ENCODE measurements at regions not wholly inside any gene's neighbourhood (a gene's known extent, or its start where the extent isn't known, plus 50 kb on each side); places are given as distances from the start of the nearest gene placed in this dataset.

DNA sequence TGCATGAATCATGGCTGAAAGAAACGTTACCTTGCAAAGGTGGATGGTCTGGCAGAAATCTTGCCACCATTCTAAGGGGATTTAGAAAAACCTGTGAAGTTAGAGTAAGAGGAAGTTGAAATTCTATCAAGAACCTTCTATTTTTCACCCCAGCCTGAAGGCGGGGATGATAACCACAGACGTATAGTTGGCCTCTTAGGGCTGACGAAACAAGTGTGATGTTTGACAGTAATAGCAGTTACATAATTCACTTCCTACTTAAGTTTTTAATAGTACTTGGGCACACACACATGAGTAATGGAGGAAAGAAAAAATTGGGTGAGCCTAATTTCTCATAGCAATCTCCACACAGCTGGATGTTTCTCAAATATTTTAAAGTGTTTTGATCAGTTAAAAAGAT lies 336.6 kb upstream of the SALL3 start:
- TF ChIP-seq POLR2A (IDR thresholded peaks at IDR 0.05) (no peak), POLR2AphosphoS5 (IDR thresholded peaks at IDR 0.05) (no peak)
- TF ChIP-seq, protein P1, sequence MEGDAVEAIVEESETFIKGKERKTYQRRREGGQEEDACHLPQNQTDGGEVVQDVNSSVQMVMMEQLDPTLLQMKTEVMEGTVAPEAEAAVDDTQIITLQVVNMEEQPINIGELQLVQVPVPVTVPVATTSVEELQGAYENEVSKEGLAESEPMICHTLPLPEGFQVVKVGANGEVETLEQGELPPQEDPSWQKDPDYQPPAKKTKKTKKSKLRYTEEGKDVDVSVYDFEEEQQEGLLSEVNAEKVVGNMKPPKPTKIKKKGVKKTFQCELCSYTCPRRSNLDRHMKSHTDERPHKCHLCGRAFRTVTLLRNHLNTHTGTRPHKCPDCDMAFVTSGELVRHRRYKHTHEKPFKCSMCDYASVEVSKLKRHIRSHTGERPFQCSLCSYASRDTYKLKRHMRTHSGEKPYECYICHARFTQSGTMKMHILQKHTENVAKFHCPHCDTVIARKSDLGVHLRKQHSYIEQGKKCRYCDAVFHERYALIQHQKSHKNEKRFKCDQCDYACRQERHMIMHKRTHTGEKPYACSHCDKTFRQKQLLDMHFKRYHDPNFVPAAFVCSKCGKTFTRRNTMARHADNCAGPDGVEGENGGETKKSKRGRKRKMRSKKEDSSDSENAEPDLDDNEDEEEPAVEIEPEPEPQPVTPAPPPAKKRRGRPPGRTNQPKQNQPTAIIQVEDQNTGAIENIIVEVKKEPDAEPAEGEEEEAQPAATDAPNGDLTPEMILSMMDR (IDR thresholded peaks at IDR 0.05): no peak
- Histone ChIP-seq H3K4me3 (no peak overlapping the region), H3K27me3 (peaks cover 0 to 8% of the 10 kb centered on the region in 2 donors), H3K27ac (no peak overlapping the region), H3K4me1 (no peaks in the 10 kb centered on the region), H3K9me3 (no peaks in the 10 kb centered on the region), H3K36me3 (no peaks in the 10 kb centered on the region)
- DNase-seq (ENCODE audit: low spot score in 2 of 2): no peak
- intact Hi-C loops (cut with DNase I; ENCODE audit: low total_unique reads): no loop called here

DNA sequence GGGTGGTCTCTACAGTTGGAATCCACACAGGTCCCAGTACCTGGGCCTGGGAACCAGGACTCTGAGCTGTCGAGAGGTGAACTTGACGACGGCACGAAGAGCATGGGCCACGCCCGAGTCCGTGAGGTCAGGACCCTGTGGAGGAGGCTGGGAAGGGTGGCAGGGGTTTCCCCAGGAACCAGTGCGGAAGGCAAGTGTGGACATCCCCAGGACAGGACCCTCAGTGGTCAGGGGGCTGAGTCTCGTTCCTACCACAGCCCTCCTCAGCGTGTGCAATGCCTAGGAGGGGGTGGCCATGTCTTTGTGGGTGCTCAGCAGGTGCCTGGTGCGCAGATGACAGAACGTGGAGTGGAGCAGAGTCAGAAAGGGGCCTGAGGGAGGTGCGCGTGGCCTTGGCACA lies 335.6 kb upstream of the SALL3 start:
- Histone ChIP-seq H3K4me1 (no peaks in the 10 kb centered on the region), H3K9me3 (no peaks in the 10 kb centered on the region), H3K27ac (no peak overlapping the region), H3K4me3 (no peak overlapping the region), H3K36me3 (no peaks in the 10 kb centered on the region), H3K27me3 (peaks cover 0 to 6% of the 10 kb centered on the region in 2 donors)
- TF ChIP-seq POLR2AphosphoS5 (IDR thresholded peaks at IDR 0.05) (no peak), POLR2A (IDR thresholded peaks at IDR 0.05) (no peak)
- TF ChIP-seq, protein P1 (IDR thresholded peaks at IDR 0.05): no peak
- intact Hi-C loops (cut with DNase I; ENCODE audit: low total_unique reads): no loop called here
- no peak for DNase-seq (ENCODE audit: low spot score in 2 of 2)

DNA sequence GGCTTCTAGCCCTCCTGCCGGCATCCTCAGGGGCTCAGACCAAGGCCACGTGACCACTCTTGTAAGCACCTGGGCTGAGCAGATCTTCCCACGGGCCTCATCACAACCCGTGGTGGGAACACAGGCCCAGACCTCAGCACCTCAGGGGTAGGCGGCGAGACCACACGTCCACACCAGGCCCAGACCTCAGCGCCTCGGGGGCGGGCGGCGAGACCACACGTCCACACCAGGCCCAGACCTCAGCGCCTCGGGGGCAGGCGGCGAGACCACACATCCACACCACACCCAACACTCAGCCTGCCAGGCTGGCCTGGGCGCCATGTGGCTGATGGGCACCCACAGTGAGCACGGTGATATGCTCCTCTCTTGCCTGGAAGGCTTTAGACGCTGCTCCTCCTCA lies 334.4 kb upstream of the SALL3 start:
- Histone ChIP-seq H3K27ac (no peak overlapping the region), H3K4me3 (no peak overlapping the region), H3K4me1 (no peaks in the 10 kb centered on the region), H3K9me3 (no peaks in the 10 kb centered on the region), H3K27me3 (peaks cover 0 to 3% of the 10 kb centered on the region in 2 donors), H3K36me3 (no peaks in the 10 kb centered on the region)
- DNase-seq (ENCODE audit: low spot score in 2 of 2): no peak
- intact Hi-C loops (cut with DNase I; ENCODE audit: low total_unique reads): no loop called here
- TF ChIP-seq POLR2AphosphoS5 (IDR thresholded peaks at IDR 0.05) (no peak), POLR2A (IDR thresholded peaks at IDR 0.05) (no peak)
- TF ChIP-seq, protein P1 (IDR thresholded peaks at IDR 0.05): no peak

DNA sequence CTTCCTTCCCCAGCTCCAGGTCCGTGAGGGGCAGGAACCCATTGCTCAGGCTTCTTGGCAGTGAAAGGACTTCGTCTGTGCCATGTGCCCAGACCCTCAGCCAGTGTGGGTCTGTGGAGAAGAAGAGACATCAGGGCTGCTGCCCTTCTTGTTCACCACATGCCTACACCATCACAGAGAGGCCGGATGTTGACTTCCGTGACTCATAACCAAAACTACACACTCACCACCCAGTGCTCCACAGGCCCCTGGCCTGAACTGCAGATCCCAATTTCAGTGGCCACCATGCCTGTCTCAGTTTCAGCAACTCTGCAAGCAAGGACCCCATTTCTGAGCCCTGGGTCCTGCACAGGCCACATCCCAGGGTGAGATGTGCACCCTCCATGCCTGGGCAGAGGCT lies 332.6 kb upstream of the SALL3 start:
- TF ChIP-seq POLR2AphosphoS5 (IDR thresholded peaks at IDR 0.05) (no peak), POLR2A (IDR thresholded peaks at IDR 0.05) (no peak)
- TF ChIP-seq, protein P1 (IDR thresholded peaks at IDR 0.05): no peak
- no peaks in the 10 kb centered on the region for H3K36me3 ChIP-seq
- DNase-seq (ENCODE audit: low spot score in 2 of 2): no peak
- intact Hi-C loops (cut with DNase I; ENCODE audit: low total_unique reads): no loop called here
- H3K4me1 ChIP-seq: no peaks in the 10 kb centered on the region
- H3K27ac ChIP-seq: no peak overlapping the region
- no peaks in the 10 kb centered on the region for H3K27me3 ChIP-seq
- H3K4me3 ChIP-seq: no peak overlapping the region
- peaks cover under 1 to 8% of the 10 kb centered on the region in 2 donors for H3K9me3 ChIP-seq

DNA sequence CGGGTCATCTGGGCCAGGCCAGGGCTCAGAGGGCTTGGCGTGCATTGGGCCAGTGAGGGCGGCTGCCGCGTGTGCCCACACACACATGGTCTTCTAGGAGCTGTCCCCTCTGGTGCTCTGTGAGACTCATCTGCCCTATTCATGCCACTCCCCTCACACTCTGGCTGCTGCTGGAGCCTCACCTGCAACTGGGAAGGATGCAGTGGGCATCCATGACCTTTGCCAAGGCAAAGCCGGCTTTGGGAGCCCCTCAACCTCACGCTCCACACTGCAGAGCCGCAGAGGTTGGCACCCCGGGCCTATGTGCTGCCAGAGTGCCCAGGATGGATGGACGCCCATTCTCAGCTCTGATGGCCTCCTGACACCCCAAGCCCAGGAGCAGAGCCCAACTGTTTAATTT lies 330.2 kb upstream of the SALL3 start:
- H3K27ac ChIP-seq: no peak overlapping the region
- no peak for DNase-seq (ENCODE audit: low spot score in 2 of 2)
- no peak overlapping the region for H3K4me3 ChIP-seq
- TF ChIP-seq POLR2AphosphoS5 (IDR thresholded peaks at IDR 0.05): no peak
- TF ChIP-seq, protein P1 (IDR thresholded peaks at IDR 0.05): no peak
- no peak for TF ChIP-seq POLR2A (IDR thresholded peaks at IDR 0.05)
- no peaks in the 10 kb centered on the region for H3K27me3 ChIP-seq
- no peaks in the 10 kb centered on the region for H3K36me3 ChIP-seq
- H3K4me1 ChIP-seq: no peaks in the 10 kb centered on the region
- H3K9me3 ChIP-seq: peaks cover 8 to 20% of the 10 kb centered on the region in 2 donors
- intact Hi-C loops (cut with DNase I; ENCODE audit: low total_unique reads): no loop called here
